ENCODE measurements at regions not wholly inside any gene's neighbourhood (a gene's known extent, or its start where the extent isn't known, plus 50 kb on each side); places are given as distances from the start of the nearest gene placed in this dataset.

- intact Hi-C loops (cut with DNase I) = no loop called here
- Histone ChIP-seq H3K9me3 (no peaks in the 10 kb centered on the region), H3K27me3 (no peaks in the 10 kb centered on the region), H3K4me1 (peaks cover 2 to 17% (median 10%) of the 10 kb centered on the region in 4 donors), H3K27ac (replicated peaks in 1 of 4) (no peak overlapping the region), H3K4me3 (no peak overlapping the region), H3K36me3 (no peaks in the 10 kb centered on the region)
- DNase-seq (ENCODE audit: extremely low spot score) = no peak
- TF ChIP-seq POLR2A (IDR thresholded peaks at IDR 0.05; ENCODE audit: low read depth) (no peak), EP300 (IDR thresholded peaks at IDR 0.05) (no peak), POLR2AphosphoS5 (IDR thresholded peaks at IDR 0.05) (no peak)
- TF ChIP-seq, protein P1, sequence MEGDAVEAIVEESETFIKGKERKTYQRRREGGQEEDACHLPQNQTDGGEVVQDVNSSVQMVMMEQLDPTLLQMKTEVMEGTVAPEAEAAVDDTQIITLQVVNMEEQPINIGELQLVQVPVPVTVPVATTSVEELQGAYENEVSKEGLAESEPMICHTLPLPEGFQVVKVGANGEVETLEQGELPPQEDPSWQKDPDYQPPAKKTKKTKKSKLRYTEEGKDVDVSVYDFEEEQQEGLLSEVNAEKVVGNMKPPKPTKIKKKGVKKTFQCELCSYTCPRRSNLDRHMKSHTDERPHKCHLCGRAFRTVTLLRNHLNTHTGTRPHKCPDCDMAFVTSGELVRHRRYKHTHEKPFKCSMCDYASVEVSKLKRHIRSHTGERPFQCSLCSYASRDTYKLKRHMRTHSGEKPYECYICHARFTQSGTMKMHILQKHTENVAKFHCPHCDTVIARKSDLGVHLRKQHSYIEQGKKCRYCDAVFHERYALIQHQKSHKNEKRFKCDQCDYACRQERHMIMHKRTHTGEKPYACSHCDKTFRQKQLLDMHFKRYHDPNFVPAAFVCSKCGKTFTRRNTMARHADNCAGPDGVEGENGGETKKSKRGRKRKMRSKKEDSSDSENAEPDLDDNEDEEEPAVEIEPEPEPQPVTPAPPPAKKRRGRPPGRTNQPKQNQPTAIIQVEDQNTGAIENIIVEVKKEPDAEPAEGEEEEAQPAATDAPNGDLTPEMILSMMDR (IDR thresholded peaks at IDR 0.05) = no peak
Observed at GRCh38 chr5:33339413-33339812, 101.4 kb upstream of the TARS1 start.

GRCh38 chr5:33340195-33340594, 100.6 kb upstream of the TARS1 start:
- no peak for DNase-seq (ENCODE audit: extremely low spot score)
- Histone ChIP-seq H3K36me3 (no peaks in the 10 kb centered on the region), H3K27me3 (no peaks in the 10 kb centered on the region), H3K4me1 (peaks cover 2 to 17% (median 10%) of the 10 kb centered on the region in 4 donors), H3K27ac (replicated peaks in 1 of 4) (no peak overlapping the region), H3K4me3 (no peak overlapping the region), H3K9me3 (no peaks in the 10 kb centered on the region)
- TF ChIP-seq, protein P1 (IDR thresholded peaks at IDR 0.05) = no peak
- TF ChIP-seq EP300 (IDR thresholded peaks at IDR 0.05) (no peak), POLR2A (IDR thresholded peaks at IDR 0.05; ENCODE audit: low read depth) (no peak), POLR2AphosphoS5 (IDR thresholded peaks at IDR 0.05) (no peak)
- 73% methylated on average over 3 of the region's 3 CpGs for WGBS
- intact Hi-C loops (cut with DNase I) = no loop called here

DNA sequence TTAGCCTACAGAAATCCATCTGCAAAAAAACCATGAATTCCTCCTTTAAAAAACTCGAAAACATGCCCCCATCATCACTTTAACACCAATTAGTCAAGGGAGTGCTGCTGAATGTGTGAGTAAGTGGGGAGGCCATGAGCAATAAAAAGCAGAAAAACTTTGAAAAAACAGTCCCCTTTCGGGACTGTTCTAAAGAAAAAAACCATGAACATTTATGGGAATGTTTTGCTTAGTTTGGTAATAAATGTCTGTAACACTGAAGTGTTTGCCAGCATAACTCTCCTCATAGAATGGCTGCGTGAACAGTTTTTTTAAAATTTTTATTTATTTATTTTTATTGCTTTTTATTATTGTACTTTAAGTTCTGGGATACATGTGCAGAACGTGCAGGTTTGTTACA, 99.4 kb upstream of the TARS1 start:
- Histone ChIP-seq H3K27ac (replicated peaks in 1 of 4) (no peak overlapping the region), H3K4me1 (peaks cover 2 to 17% (median 10%) of the 10 kb centered on the region in 4 donors), H3K27me3 (no peaks in the 10 kb centered on the region), H3K9me3 (no peaks in the 10 kb centered on the region), H3K4me3 (no peak overlapping the region), H3K36me3 (no peaks in the 10 kb centered on the region)
- intact Hi-C loops (cut with DNase I) = no loop called here
- WGBS = 89% methylated on average over 4 of the region's 4 CpGs
- DNase-seq (ENCODE audit: extremely low spot score) = no peak
- TF ChIP-seq, protein P1 (IDR thresholded peaks at IDR 0.05) = no peak
- TF ChIP-seq POLR2A (IDR thresholded peaks at IDR 0.05; ENCODE audit: low read depth) (no peak), EP300 (IDR thresholded peaks at IDR 0.05) (no peak), POLR2AphosphoS5 (IDR thresholded peaks at IDR 0.05) (no peak)

GRCh38 chr5:33343676-33344327, 97.0 kb upstream of the TARS1 start:
- WGBS = 61% methylated on average over 3 of the region's 3 CpGs
- H3K4me3 ChIP-seq = no peak overlapping the region
- TF ChIP-seq POLR2AphosphoS5 (IDR thresholded peaks at IDR 0.05) (no peak), EP300 (IDR thresholded peaks at IDR 0.05) (no peak), POLR2A (IDR thresholded peaks at IDR 0.05; ENCODE audit: low read depth) (no peak)
- TF ChIP-seq, protein P1 (IDR thresholded peaks at IDR 0.05) = no peak
- no peak for DNase-seq (ENCODE audit: extremely low spot score)
- H3K27me3 ChIP-seq = no peaks in the 10 kb centered on the region
- no peaks in the 10 kb centered on the region for H3K36me3 ChIP-seq
- no peaks in the 10 kb centered on the region for H3K9me3 ChIP-seq
- H3K27ac ChIP-seq (replicated peaks in 1 of 4) = no peak overlapping the region
- intact Hi-C loops (cut with DNase I) = no loop called here
- H3K4me1 ChIP-seq = no peaks in the 10 kb centered on the region

GRCh38 chr5:33346534-33346933, 94.2 kb upstream of the TARS1 start:
- no peak overlapping the region for H3K4me3 ChIP-seq
- DNase-seq (ENCODE audit: extremely low spot score) = no peak
- WGBS = 79% methylated on average over 1 of the region's 1 CpG
- no peaks in the 10 kb centered on the region for H3K27me3 ChIP-seq
- no peaks in the 10 kb centered on the region for H3K9me3 ChIP-seq
- TF ChIP-seq, protein P1 (IDR thresholded peaks at IDR 0.05) = no peak
- TF ChIP-seq POLR2A (IDR thresholded peaks at IDR 0.05; ENCODE audit: low read depth) (no peak), EP300 (IDR thresholded peaks at IDR 0.05) (no peak), POLR2AphosphoS5 (IDR thresholded peaks at IDR 0.05) (no peak)
- intact Hi-C loops (cut with DNase I) = no loop called here
- no peaks in the 10 kb centered on the region for H3K4me1 ChIP-seq
- H3K27ac ChIP-seq (replicated peaks in 1 of 4) = no peak overlapping the region
- no peaks in the 10 kb centered on the region for H3K36me3 ChIP-seq

Data from esophagus muscularis mucosa (tissue), 4 donors.